HG03432 (cell line): ENCODE measurements at regions not wholly inside any gene's neighbourhood (a gene's known extent, or its start where the extent isn't known, plus 50 kb on each side); places are given as distances from the start of the nearest gene placed in this dataset.
"Not testable (repeated sequence)": the region's sequence is repeated elsewhere in the genome, so short reads cannot be mapped to it uniquely, and the experiment has no call there.

Experiments used
- ATAC-seq: cut with Tn5 transposase; IDR thresholded peaks from one replicate; pipeline ENCODE4 v1.9.1; 2021; ENCODE audit warnings: mild to moderate bottlenecking, moderate library complexity; ENCODE audit not compliant: unreplicated experiment

GRCh38 chr1:191305370-191305769 is 827.7 kb upstream of the BRINP3 start:
- no peak for ATAC-seq

- ATAC-seq, result no peak
Observed at GRCh38 chr1:191306916-191307315, 829.3 kb upstream of the BRINP3 start.

GRCh38 chr1:191320062-191320461 is 838.2 kb upstream of the RGS18 start:
- ATAC-seq, result no peak

GRCh38 chr1:191327868-191328267 is 830.4 kb upstream of the RGS18 start:
- ATAC-seq, result no peak

GRCh38 chr1:191343816-191344215 is 814.4 kb upstream of the RGS18 start:
- no peak for ATAC-seq

- ATAC-seq, result no peak
Observed at GRCh38 chr1:191346381-191346780, 811.9 kb upstream of the RGS18 start.

- ATAC-seq, result no peak
Observed at GRCh38 chr1:191348328-191348727, 809.9 kb upstream of the RGS18 start.

- no peak for ATAC-seq
Observed at GRCh38 chr1:191350938-191351337, 807.3 kb upstream of the RGS18 start.

GRCh38 chr1:191358724-191359123 is 799.5 kb upstream of the RGS18 start:
- no peak for ATAC-seq

GRCh38 chr1:191366686-191367085 is 791.6 kb upstream of the RGS18 start:
- ATAC-seq, result no peak

- no peak for ATAC-seq
Observed at GRCh38 chr1:191368891-191369654, 789.2 kb upstream of the RGS18 start.

- ATAC-seq, result no peak
Observed at GRCh38 chr1:191371626-191372025, 786.6 kb upstream of the RGS18 start.

GRCh38 chr1:191388283-191388682 is 770.0 kb upstream of the RGS18 start:
- ATAC-seq, result no peak

GRCh38 chr1:191396622-191397021 is 761.6 kb upstream of the RGS18 start:
- no peak for ATAC-seq

- no peak for ATAC-seq
Observed at GRCh38 chr1:191398551-191398950, 759.7 kb upstream of the RGS18 start.

GRCh38 chr1:191405417-191405816 is 752.8 kb upstream of the RGS18 start:
- no peak for ATAC-seq

GRCh38 chr1:191414981-191415640 is 743.2 kb upstream of the RGS18 start:
- ATAC-seq, result no peak

- ATAC-seq, result no peak
Observed at GRCh38 chr1:191419842-191420241, 738.4 kb upstream of the RGS18 start.

- no peak for ATAC-seq
Observed at GRCh38 chr1:191427593-191427992, 730.7 kb upstream of the RGS18 start.

GRCh38 chr1:191432817-191433216 is 725.4 kb upstream of the RGS18 start:
- ATAC-seq, result no peak

- ATAC-seq, result no peak
Observed at GRCh38 chr1:191438979-191439378, 719.3 kb upstream of the RGS18 start.

GRCh38 chr1:191448279-191448678 is 710.0 kb upstream of the RGS18 start:
- ATAC-seq, result not testable (repeated sequence)

- no peak for ATAC-seq
Observed at GRCh38 chr1:191452586-191452985, 705.7 kb upstream of the RGS18 start.
